ENCODE measurements at regions not wholly inside any gene's neighbourhood (a gene's known extent, or its start where the extent isn't known, plus 50 kb on each side); places are given as distances from the start of the nearest gene placed in this dataset.
"Not testable (repeated sequence)": the region's sequence is repeated elsewhere in the genome, so short reads cannot be mapped to it uniquely, and the experiment has no call there.

DNA sequence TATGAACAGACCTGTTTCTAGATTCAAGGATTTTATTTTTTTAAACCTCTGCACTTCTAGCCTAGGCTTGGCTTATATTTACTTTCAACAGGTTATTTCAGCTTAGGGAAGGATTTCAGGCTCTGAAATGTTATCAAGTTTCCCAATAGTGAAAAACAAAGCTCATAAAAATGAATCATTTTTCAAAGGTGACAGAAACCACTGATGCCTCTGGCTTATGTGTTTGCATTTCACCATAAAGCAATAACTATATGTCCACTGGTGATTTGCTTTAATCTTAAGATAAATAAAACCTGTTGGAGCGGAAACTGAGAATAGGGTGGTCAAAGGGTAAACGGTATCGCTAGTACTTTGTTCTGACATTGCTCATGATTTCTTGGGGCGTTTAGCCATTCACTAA is 141.2 kb upstream of the LRIG1 start:
- Mint-ChIP-seq H3K36me3 (ENCODE audit: low read depth) (no peaks in the 10 kb centered on the region), H3K27me3 (ENCODE audit: low read depth, poor library complexity) (peaks cover 4% of the 10 kb centered on the region), H3K4me3 (no peak overlapping the region), H3K9me3 (peaks cover 19% of the 10 kb centered on the region), H3K4me1 (peaks cover 16% of the 10 kb centered on the region), H3K27ac (peak overlapping the region; percentile 94)
- TF ChIP-seq, protein P1, sequence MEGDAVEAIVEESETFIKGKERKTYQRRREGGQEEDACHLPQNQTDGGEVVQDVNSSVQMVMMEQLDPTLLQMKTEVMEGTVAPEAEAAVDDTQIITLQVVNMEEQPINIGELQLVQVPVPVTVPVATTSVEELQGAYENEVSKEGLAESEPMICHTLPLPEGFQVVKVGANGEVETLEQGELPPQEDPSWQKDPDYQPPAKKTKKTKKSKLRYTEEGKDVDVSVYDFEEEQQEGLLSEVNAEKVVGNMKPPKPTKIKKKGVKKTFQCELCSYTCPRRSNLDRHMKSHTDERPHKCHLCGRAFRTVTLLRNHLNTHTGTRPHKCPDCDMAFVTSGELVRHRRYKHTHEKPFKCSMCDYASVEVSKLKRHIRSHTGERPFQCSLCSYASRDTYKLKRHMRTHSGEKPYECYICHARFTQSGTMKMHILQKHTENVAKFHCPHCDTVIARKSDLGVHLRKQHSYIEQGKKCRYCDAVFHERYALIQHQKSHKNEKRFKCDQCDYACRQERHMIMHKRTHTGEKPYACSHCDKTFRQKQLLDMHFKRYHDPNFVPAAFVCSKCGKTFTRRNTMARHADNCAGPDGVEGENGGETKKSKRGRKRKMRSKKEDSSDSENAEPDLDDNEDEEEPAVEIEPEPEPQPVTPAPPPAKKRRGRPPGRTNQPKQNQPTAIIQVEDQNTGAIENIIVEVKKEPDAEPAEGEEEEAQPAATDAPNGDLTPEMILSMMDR (IDR thresholded peaks at IDR 0.05), result no peak
- DNase-seq, result no peak

DNA sequence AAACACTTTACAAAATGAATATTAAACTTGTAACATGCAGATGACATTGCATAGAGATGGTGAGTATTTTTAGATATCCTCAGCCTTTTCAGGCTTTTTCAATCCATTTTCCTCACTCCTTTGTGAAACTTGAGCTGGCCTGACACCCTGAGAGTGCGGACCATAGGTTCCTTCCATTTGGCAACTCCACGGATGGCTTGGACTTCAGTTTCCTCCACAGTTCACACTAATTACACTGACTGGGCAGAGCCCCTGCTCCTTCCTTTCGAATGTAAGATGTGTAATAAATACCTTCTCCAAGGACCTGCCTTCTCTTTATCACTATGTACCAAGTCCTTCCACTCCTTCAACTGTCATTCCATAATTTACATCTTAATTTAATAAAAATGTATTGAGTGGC is 141.7 kb upstream of the LRIG1 start:
- Mint-ChIP-seq H3K27me3 (ENCODE audit: low read depth, poor library complexity) (peaks cover 4% of the 10 kb centered on the region), H3K4me1 (peaks cover 16% of the 10 kb centered on the region), H3K4me3 (no peak overlapping the region), H3K27ac (peak overlapping the region; percentile 94), H3K36me3 (ENCODE audit: low read depth) (no peaks in the 10 kb centered on the region), H3K9me3 (peaks cover 19% of the 10 kb centered on the region)
- DNase-seq, result no peak
- TF ChIP-seq, protein P1 (IDR thresholded peaks at IDR 0.05), result no peak

DNA sequence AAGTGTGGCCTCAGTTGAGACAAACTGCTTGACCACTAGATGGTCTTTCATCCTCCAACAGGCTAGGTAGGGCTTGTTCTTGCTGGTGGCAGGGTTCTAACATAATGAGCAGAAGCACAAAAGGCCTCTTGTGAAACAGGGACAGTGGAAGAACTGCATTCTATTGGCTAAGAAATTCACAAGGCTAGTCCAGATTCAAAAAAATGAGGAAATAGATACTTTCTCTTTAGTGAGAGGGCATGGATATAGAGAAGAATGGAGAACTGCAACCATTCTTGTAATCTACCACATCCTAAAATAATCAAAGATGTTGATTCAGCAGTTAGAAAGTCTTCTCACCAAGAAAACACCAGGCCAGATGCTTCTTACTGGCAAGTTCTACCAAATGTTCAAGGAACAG is 143.7 kb upstream of the LRIG1 start:
- Mint-ChIP-seq H3K27me3 (ENCODE audit: low read depth, poor library complexity) (peaks cover 4% of the 10 kb centered on the region), H3K4me3 (no peak overlapping the region), H3K27ac (no peak overlapping the region), H3K36me3 (ENCODE audit: low read depth) (no peaks in the 10 kb centered on the region), H3K9me3 (peaks cover 19% of the 10 kb centered on the region), H3K4me1 (peaks cover 16% of the 10 kb centered on the region)
- TF ChIP-seq, protein P1 (IDR thresholded peaks at IDR 0.05), result no peak
- DNase-seq, result no peak

DNA sequence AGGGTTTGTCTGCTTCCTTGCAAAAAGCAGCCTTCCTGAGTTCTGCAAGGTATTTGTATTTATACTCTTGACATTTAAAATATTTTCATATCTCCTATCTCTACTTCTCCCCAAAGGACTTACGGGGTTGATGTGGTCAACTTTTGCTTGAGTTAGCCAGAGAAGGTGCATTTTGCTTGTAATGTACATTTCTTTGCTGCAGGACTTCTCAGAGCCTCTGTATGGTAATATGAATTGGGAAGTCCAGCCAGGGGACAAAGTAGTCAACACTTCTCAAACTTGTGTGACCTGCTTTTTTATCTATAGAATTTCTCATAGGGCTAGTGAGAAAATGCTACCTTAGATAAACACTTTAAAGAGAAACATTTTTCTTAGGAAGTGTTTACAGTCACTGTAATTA is 148.2 kb upstream of the LRIG1 start:
- no peaks in the 10 kb centered on the region for H3K36me3 Mint-ChIP-seq (ENCODE audit: low read depth)
- no peak overlapping the region for H3K4me3 Mint-ChIP-seq
- no peaks in the 10 kb centered on the region for H3K27me3 Mint-ChIP-seq (ENCODE audit: low read depth, poor library complexity)
- TF ChIP-seq, protein P1 (IDR thresholded peaks at IDR 0.05), result no peak
- H3K27ac Mint-ChIP-seq, result no peak overlapping the region
- H3K9me3 Mint-ChIP-seq, result peaks cover 23% of the 10 kb centered on the region
- no peak for DNase-seq
- peaks cover 10% of the 10 kb centered on the region for H3K4me1 Mint-ChIP-seq

DNA sequence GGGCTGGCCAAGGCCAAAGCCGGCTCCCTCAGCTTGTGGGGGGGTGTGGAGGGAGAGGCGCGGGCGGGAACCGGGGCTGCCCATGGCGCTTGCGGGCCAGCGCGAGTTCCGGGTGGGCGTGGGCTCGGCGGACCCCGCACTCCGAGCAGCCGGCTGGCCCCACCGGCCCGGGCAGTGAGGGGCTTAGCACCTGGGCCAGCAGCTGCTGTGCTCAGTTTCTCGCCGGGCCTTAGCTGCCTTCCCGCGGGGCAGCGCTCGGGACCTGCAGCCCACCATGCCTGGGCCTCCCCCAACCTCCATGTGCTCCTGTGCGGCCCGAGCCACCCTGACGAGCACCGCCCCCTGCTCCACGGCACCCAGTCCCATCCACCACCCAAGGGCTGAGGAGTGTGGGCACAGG is 150.7 kb upstream of the LRIG1 start:
- H3K4me1 Mint-ChIP-seq, result peaks cover 33% of the 10 kb centered on the region
- H3K27me3 Mint-ChIP-seq (ENCODE audit: low read depth, poor library complexity); DNase-seq; H3K27ac Mint-ChIP-seq; H3K4me3 Mint-ChIP-seq; H3K9me3 Mint-ChIP-seq; H3K36me3 Mint-ChIP-seq (ENCODE audit: low read depth): not testable (repeated sequence)

DNA sequence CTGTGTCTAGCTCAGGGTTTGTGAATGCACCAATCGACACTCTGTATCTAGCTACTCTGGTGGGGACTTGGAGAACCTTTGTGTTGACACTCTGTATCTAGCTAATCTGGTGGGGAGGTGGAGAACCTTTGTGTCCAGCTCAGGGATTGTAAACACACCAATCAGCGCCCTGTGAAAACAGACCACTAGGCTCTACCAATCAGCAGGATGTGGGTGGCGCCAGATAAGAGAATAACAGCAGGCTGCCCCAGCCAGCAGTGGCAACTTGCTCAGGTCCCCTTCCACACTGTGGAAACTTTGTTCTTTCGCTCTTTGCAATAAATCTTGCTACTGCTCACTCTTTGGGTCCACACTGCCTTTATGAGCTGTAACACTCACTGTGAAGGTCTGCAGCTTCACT is 151.3 kb upstream of the LRIG1 start:
- H3K36me3 Mint-ChIP-seq (ENCODE audit: low read depth); H3K9me3 Mint-ChIP-seq; H3K27ac Mint-ChIP-seq; DNase-seq; H3K27me3 Mint-ChIP-seq (ENCODE audit: low read depth, poor library complexity); H3K4me3 Mint-ChIP-seq: not testable (repeated sequence)
- peaks cover 39% of the 10 kb centered on the region for H3K4me1 Mint-ChIP-seq

DNA sequence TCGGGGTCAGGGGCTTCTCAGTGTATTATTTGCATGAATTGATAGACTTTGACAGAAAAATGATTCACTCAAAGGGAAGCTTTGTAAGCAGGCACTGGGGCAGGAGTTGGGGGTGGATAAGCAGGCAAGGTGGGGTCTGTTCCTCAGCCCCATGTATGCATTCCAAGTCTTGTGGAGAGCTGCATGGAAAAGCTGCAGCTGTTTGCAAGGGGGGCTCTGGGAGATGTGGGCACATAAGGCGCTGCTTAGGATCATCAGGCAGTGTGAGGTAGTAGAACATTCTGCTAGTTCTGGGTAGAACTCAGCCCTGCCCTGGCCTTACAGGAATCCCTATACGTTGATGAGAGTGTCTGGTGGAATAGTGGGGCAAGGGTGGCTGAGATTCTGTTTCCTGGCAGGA is 154.2 kb upstream of the LRIG1 start:
- H3K27me3 Mint-ChIP-seq (ENCODE audit: low read depth, poor library complexity), result peaks cover 2% of the 10 kb centered on the region
- peaks cover 50% of the 10 kb centered on the region for H3K4me1 Mint-ChIP-seq
- H3K27ac Mint-ChIP-seq, result peak overlapping the region; percentile 48
- peaks cover 6% of the 10 kb centered on the region for H3K9me3 Mint-ChIP-seq
- no peak for DNase-seq
- no peaks in the 10 kb centered on the region for H3K36me3 Mint-ChIP-seq (ENCODE audit: low read depth)
- TF ChIP-seq, protein P1 (IDR thresholded peaks at IDR 0.05), result no peak
- no peak overlapping the region for H3K4me3 Mint-ChIP-seq
